ENCODE measurements at regions not wholly inside any gene's neighbourhood (a gene's known extent, or its start where the extent isn't known, plus 50 kb on each side); places are given as distances from the start of the nearest gene placed in this dataset.
"Not testable (repeated sequence)": the region's sequence is repeated elsewhere in the genome, so short reads cannot be mapped to it uniquely, and the experiment has no call there.

DNA sequence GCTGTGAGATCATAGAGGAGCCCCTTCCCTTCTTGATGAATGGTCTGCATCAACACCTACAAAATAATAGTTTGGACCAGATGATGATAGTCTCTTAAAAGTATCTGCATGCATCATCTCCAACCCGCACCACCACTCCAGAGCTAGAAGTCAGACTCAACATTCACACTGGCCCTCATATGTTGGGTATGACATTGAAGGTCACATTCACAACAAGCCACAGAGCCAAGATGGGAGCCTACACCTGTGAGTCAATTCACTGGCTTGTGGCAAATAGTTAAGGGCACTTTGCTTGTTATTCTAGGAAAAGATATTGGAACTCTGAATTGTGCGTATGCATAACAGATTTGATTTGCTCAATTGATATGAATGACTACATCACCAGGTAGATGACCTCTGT lies 1197.9 kb downstream of the VRK1 start:
- TF ChIP-seq, protein P1, sequence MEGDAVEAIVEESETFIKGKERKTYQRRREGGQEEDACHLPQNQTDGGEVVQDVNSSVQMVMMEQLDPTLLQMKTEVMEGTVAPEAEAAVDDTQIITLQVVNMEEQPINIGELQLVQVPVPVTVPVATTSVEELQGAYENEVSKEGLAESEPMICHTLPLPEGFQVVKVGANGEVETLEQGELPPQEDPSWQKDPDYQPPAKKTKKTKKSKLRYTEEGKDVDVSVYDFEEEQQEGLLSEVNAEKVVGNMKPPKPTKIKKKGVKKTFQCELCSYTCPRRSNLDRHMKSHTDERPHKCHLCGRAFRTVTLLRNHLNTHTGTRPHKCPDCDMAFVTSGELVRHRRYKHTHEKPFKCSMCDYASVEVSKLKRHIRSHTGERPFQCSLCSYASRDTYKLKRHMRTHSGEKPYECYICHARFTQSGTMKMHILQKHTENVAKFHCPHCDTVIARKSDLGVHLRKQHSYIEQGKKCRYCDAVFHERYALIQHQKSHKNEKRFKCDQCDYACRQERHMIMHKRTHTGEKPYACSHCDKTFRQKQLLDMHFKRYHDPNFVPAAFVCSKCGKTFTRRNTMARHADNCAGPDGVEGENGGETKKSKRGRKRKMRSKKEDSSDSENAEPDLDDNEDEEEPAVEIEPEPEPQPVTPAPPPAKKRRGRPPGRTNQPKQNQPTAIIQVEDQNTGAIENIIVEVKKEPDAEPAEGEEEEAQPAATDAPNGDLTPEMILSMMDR (IDR thresholded peaks at IDR 0.05; ENCODE audit: control insufficient read depth, insufficient read depth, low read depth, low read length, missing control alignments): no peak
- H3K4me3 ChIP-seq (ENCODE audit: control insufficient read depth, low read depth, low read length): no peak overlapping the region
- no peak for DNase-seq (ENCODE audit: low read depth)

DNA sequence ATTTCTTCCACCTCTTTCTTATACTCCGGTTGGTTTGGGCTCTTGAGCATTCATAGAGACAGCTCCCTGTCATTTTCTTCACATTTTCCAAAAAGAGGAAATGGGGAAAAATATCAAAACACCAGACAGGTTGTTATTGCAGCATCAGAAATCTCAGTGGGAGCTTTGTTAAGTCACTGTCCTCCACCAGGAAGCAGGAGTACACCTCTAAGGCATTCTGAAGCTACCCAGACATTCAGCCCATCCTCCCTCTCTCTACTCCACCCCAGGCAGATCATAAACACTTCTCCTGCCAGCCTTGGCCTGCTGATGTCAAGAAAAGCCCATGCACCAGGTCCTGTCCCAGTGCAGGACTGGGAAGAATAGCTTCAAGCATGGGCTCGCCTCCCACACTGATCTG lies 1198.3 kb downstream of the VRK1 start:
- DNase-seq (ENCODE audit: low read depth): no peak
- TF ChIP-seq, protein P1 (IDR thresholded peaks at IDR 0.05; ENCODE audit: control insufficient read depth, insufficient read depth, low read depth, low read length, missing control alignments): no peak
- no peak overlapping the region for H3K4me3 ChIP-seq (ENCODE audit: control insufficient read depth, low read depth, low read length)

DNA sequence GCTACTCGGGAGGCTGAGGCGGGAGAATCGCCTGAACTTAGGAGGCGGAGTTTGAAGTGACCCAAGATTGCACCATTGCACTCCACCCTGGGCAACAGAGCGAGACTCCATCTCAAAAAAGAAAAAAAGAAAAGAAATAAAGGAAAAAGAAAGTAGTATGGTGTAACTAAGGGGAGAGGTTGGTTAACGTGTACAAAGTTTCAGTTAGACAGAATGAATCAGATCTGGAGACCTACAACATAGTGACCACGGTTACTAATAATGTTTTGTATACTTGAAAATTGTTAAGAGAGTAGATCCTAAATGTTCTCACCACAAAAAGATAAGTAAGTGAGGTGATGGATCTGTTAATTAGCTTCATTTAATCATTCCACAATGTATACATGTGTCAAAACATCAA lies 1208.8 kb downstream of the VRK1 start:
- no peak for DNase-seq (ENCODE audit: low read depth)
- TF ChIP-seq, protein P1 (IDR thresholded peaks at IDR 0.05; ENCODE audit: control insufficient read depth, insufficient read depth, low read depth, low read length, missing control alignments): no peak
- no peak overlapping the region for H3K4me3 ChIP-seq (ENCODE audit: control insufficient read depth, low read depth, low read length)

DNA sequence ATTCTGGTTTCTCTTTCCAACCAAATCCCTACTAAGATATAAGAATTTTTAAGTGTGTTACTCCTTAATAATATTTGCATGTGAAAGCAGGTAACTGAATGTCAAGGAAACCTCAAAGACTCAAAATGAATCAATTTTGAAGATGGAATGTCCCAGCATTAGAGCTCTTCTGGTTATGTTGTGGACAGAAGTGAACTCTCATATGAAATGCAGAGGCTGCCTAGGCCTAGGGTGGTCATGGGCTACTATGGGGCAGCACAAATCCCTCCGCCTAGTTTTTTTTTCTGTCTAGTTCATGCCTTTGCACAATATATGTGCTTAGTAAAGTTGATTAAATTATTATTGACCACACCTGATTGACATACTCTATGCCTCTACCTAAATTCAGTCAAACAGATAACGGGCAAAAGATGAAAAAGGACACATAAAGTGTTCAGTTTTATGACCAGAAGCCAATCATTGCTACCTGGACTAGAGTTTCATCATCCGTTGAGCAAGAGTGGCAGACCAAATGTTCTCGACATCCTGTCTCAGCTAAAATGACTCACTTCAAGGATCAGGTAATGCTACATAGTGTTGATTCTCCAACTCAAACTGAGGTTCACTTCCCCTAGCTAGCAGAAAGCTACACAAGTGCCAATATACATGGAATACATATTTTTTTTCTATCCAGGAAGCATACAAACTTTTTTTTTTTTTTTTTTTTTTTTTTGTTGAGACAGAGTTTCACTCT lies 1211.4 kb downstream of the VRK1 start:
- no peak overlapping the region for H3K4me3 ChIP-seq (ENCODE audit: control insufficient read depth, low read depth, low read length)
- no peak for DNase-seq (ENCODE audit: low read depth)
- TF ChIP-seq, protein P1 (IDR thresholded peaks at IDR 0.05; ENCODE audit: control insufficient read depth, insufficient read depth, low read depth, low read length, missing control alignments): no peak

DNA sequence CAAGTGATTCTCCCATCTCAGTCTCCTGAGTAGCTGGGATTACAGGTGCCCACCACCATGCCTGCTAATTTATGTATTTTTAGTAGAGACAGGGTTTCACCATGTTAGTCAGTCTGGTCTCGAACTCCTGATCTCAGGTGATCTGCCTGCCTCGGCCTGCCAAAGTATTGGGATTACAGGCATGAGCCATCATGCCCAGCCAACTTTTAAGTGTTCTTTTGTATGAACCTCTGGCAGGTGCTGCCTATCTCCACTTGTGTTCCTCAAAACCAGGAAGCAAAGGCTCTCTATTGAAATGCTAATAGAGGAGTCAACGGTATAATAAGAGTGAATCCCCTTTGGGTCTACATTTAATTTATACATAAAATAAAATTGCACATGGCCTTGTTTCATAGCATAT lies 1212.0 kb downstream of the VRK1 start:
- not testable (repeated sequence) for DNase-seq (ENCODE audit: low read depth); H3K4me3 ChIP-seq (ENCODE audit: control insufficient read depth, low read depth, low read length)

DNA sequence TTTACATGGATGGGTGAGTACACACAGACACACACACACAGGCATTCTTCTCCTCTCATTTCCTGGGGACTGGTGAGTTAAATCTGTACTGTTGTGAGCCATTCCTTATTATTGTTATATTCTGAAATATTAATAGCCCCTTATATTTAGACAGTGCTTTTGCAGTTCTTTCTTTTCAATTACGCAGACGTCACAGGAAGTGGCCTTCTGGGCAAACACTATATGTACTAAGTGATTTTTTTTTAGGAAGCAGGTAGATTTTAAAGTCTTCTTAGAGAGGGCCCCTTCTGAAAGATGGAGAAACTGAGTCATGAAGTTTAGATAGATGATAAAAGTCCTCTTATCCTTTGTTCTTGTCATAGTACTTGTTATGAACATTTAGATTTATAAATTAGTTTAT lies 1213.6 kb downstream of the VRK1 start:
- no peak overlapping the region for H3K4me3 ChIP-seq (ENCODE audit: control insufficient read depth, low read depth, low read length)
- TF ChIP-seq, protein P1 (IDR thresholded peaks at IDR 0.05; ENCODE audit: control insufficient read depth, insufficient read depth, low read depth, low read length, missing control alignments): no peak
- no peak for DNase-seq (ENCODE audit: low read depth)

- no peak for DNase-seq (ENCODE audit: low read depth)
- no peak overlapping the region for H3K4me3 ChIP-seq (ENCODE audit: control insufficient read depth, low read depth, low read length)
- TF ChIP-seq, protein P1 (IDR thresholded peaks at IDR 0.05; ENCODE audit: control insufficient read depth, insufficient read depth, low read depth, low read length, missing control alignments): no peak
Observed at GRCh38 chr14:98014851-98015615, 1217.9 kb downstream of the VRK1 start.

All from AG09309 (cell line).